GM12878 (cell line): ENCODE measurements at regions not wholly inside any gene's neighbourhood (a gene's known extent, or its start where the extent isn't known, plus 50 kb on each side); places are given as distances from the start of the nearest gene placed in this dataset.

ENCODE experiments used
- ATAC-seq: fragments of 200-7000 bp; cut with Tn5 transposase; 3 replicates; pipeline ENCODE4 v1.9.1; 2020; ENCODE audit warnings: mild to moderate bottlenecking, moderate library complexity
- BruUV-seq: library from RNA; stranded (reverse); fragments of 400-500 nt; replicated peaks from 2 replicates; lab custom pipeline; 2021; lab: Mats Ljungman, UMichigan
- CTCF ChIA-PET: fragments of 300-600 bp; sonication (Branson Sonifier 250); formaldehyde crosslinking; extraction: SDS; loops from one replicate; lab custom pipeline; 2021; ENCODE audit warnings: inconsistent platforms; lab: Yijun Ruan, JAX
- POLR2A ChIA-PET: fragments of 350-600 bp; formaldehyde crosslinking; extraction: SDS; loops from one replicate; lab custom pipeline; 2021; ENCODE audit warnings: inconsistent platforms; lab: Charles Lee
- RAD21 ChIA-PET: fragments of 300-600 bp; sonication (Branson Sonifier 250); formaldehyde crosslinking; loops from one replicate; lab custom pipeline; 2023; ENCODE audit warnings: antibody characterized with exemption; ENCODE audit not compliant: unreplicated experiment; lab: Charles Lee
- SMC1A ChIA-PET: fragments of 300-600 bp; sonication (Branson Sonifier 250); formaldehyde crosslinking; loops from one replicate; lab custom pipeline; 2023; ENCODE audit not compliant: unreplicated experiment, uncharacterized antibody; lab: Charles Lee
- DNase-seq: peaks from one replicate; pipeline ENCODE4 v3.0.0-alpha.2; 2011; ENCODE audit warnings: low read depth, low spot score
- FAIRE-seq: peaks from 3 replicates; lab custom pipeline; 2011; peaks lifted over from hg19 to GRCh38; lab: Jason Lieb, UNC
- H2AFZ ChIP-seq: 2 replicates; pipeline ENCODE4 v1.6.0; 2011; ENCODE audit warnings: low read depth, low read length, control low read depth; ENCODE audit not compliant: control insufficient read depth
- H3K27ac ChIP-seq: 2 replicates; pipeline ENCODE4 v1.5.1; 2011; ENCODE audit warnings: control low read depth; ENCODE audit not compliant: control insufficient read depth, insufficient read depth
- H3K27me3 ChIP-seq, 2 experiments: replicated peaks in 1 of 2; 2 replicates each; pipeline versions ENCODE4 v1.6.0 to v1.6.1; 2011; ENCODE audit warnings: low read length in 1 of 2; ENCODE audit not compliant: control insufficient read depth in 2 of 2, insufficient read depth in 2 of 2
- H3K36me3 ChIP-seq, 2 experiments: 2 replicates each; pipeline ENCODE4 v1.5.1; 2011; ENCODE audit warnings: low read length in 1 of 2; ENCODE audit not compliant: control insufficient read depth in 2 of 2, insufficient read depth in 2 of 2
- H3K4me1 ChIP-seq: 2 replicates; pipeline ENCODE4 v1.6.1; 2011; ENCODE audit warnings: mild to moderate bottlenecking, low read length, moderate library complexity, mixed read lengths; ENCODE audit not compliant: control insufficient read depth, insufficient read depth
- H3K4me2 ChIP-seq: 2 replicates; pipeline ENCODE4 v1.6.0; 2011; ENCODE audit warnings: control low read depth; ENCODE audit not compliant: control insufficient read depth, insufficient read depth
- H3K4me3 ChIP-seq: fragments of 200-600 bp; sonication (generic); 2 replicates; pipeline ENCODE4 v1.5.1; 2016
- H3K79me2 ChIP-seq: 2 replicates; pipeline ENCODE4 v1.6.0; 2011; ENCODE audit warnings: low read length; ENCODE audit not compliant: control insufficient read depth, insufficient read depth
- H3K9ac ChIP-seq: 2 replicates; pipeline ENCODE4 v1.8.0; 2011; ENCODE audit warnings: low read length, control low read depth, mixed read lengths; ENCODE audit not compliant: control insufficient read depth, insufficient read depth
- H3K9me3 ChIP-seq: replicated peaks from 3 replicates; pipeline ENCODE4 v1.5.1; 2011; ENCODE audit warnings: mild to moderate bottlenecking, low read length; ENCODE audit not compliant: control insufficient read depth, insufficient read depth
- H4K20me1 ChIP-seq: 2 replicates; pipeline ENCODE4 v1.6.0; 2011; ENCODE audit not compliant: control insufficient read depth, insufficient read depth
- CREB1 ChIP-seq: IDR thresholded peaks from 2 replicates; pipeline ENCODE4 v1.6.1; 2012; ENCODE audit warnings: low read depth, mild to moderate bottlenecking, inconsistent platforms
- HCFC1 ChIP-seq: fragments of 150-350 bp; IDR thresholded peaks from 2 replicates; pipeline ENCODE4 v1.6.1; 2014; ENCODE audit warnings: low read length
- IKZF1 ChIP-seq: fragments of 450-650 bp; conservative IDR thresholded peaks from 2 replicates; pipeline ENCODE4 v1.6.1; 2017; ENCODE audit warnings: antibody characterized with exemption, mild to moderate bottlenecking
- POLR2AphosphoS5 ChIP-seq: IDR thresholded peaks from 2 replicates; pipeline ENCODE4 v1.6.1; 2011; ENCODE audit warnings: mild to moderate bottlenecking, low read length, inconsistent platforms
- POU2F2 ChIP-seq: IDR thresholded peaks from 3 replicates; pipeline ENCODE4 v1.6.1; 2011; ENCODE audit warnings: low read depth, mild to moderate bottlenecking, low read length, borderline replicate concordance
- RELA ChIP-seq: fragments of 450-650 bp; IDR thresholded peaks from 2 replicates; pipeline ENCODE4 v1.8.0; 2014; ENCODE audit warnings: borderline replicate concordance; ENCODE audit not compliant: partially characterized antibody
- RFX5 ChIP-seq: IDR thresholded peaks from 2 replicates; pipeline ENCODE4 v1.6.1; 2011; ENCODE audit warnings: low read depth, low read length, improper control_type of control experiment
- ZNF622 ChIP-seq: fragments of 450-650 bp; IDR thresholded peaks from 2 replicates; pipeline ENCODE4 v1.6.1; 2017; ENCODE audit warnings: mild to moderate bottlenecking, inconsistent platforms
- ZSCAN29 ChIP-seq: fragments of 450-650 bp; IDR thresholded peaks from 2 replicates; pipeline ENCODE4 v1.6.1; 2017; ENCODE audit warnings: mild to moderate bottlenecking, moderate library complexity
- WGBS: methylation state at CpG from one replicate; pipeline ENCODE4 v1.1.6; 2016; ENCODE audit warnings: low lambda C conversion rate; ENCODE audit not compliant: insufficient replicate concordance, insufficient coverage; ENCODE audit errors: missing lambda C conversion rate; 5-methylcytosine and 5-hydroxymethylcytosine counted together
- in situ Hi-C: fragments of 300-500 bp; cut with MboI; formaldehyde crosslinking; loops from 9 replicates; pipeline ENCODE4 v1.14.3; 2018; ENCODE audit warnings: mixed read lengths
- intact Hi-C: fragments of 100-400 bp; cut with micrococcal nuclease; formaldehyde crosslinking; loops from one replicate; pipeline ENCODE4 v1.14.2; 2022; ENCODE audit not compliant: unreplicated experiment
- TF ChIP-seq, protein P1 (sequence below): IDR thresholded peaks from 2 replicates; pipeline ENCODE4 v1.6.1; 2012; ENCODE audit warnings: low read depth, low read length, improper control_type of control experiment
- TF ChIP-seq, protein P2 (sequence below): fragments of 150-350 bp; IDR thresholded peaks from 2 replicates; pipeline ENCODE4 v1.6.1; 2016; ENCODE audit warnings: low read depth, low read length
- TF ChIP-seq, protein P3 (sequence below), 3 experiments: IDR thresholded peaks in 2 of 3; conservative IDR thresholded peaks in 1 of 3; 2 replicates each; pipeline ENCODE4 v1.5.1; 2011; ENCODE audit warnings: low read depth in 3 of 3, low read length in 3 of 3, mild to moderate bottlenecking in 3 of 3, control low read depth in 2 of 3, moderate library complexity in 2 of 3, inconsistent platforms in 1 of 3, mixed read lengths in 1 of 3; ENCODE audit not compliant: control insufficient read depth in 2 of 3, insufficient read depth in 1 of 3; ENCODE audit errors: extremely low read depth in 1 of 3
- TF ChIP-seq, protein P4 (sequence below): IDR thresholded peaks from 2 replicates; pipeline ENCODE4 v1.6.1; 2011; ENCODE audit warnings: low read depth, low read length, improper control_type of control experiment, borderline replicate concordance
- TF ChIP-seq, protein P5 (sequence below): IDR thresholded peaks from 2 replicates; pipeline ENCODE4 v1.6.1; 2011; ENCODE audit warnings: borderline replicate concordance, low read depth, mild to moderate bottlenecking, moderate library complexity, mixed read lengths, low read length; ENCODE audit not compliant: insufficient read depth; ENCODE audit errors: extremely low read length
- TF ChIP-seq, protein P6 (sequence below): fragments of 150-350 bp; IDR thresholded peaks from 2 replicates; pipeline ENCODE4 v1.6.1; 2014; ENCODE audit warnings: mild to moderate bottlenecking, low read depth, low read length

DNA sequence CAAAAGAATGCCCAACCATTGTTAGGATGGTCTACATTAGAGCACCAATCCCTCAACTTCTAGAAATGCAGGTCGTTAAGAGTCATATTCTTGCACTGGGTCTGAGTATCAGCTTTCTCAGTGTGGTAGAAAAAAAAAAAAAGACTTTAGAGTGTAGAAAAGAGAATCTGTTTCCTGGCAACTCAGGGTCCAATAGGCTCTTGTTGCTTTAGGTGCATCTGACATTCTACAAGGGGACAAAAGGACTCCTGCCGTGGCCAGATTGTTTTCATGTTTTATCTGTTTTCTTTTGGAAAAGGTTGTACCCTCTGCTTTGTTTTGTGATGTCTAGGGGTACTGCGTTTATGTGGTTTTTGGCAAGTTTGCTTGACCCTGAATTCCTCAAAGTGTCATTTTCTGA lies 105.4 kb upstream of the KCNK2 start:
- intact Hi-C loops = no loop called here
- H3K4me3 ChIP-seq = no peak overlapping the region
- no peak overlapping the region for H3K9ac ChIP-seq
- in situ Hi-C loops = no loop called here
- FAIRE-seq (no peak), ATAC-seq (no peak), DNase-seq (no peak)
- ChIA-PET RAD21 (no interaction called here), POLR2A (no interaction called here), SMC1A (interaction anchor here (1.2 kb wide), 1 partner anchor 10 kb away, joined by 3 read pairs; no protein-coding TSS in a partner anchor), CTCF (interaction anchor here (0.9 kb wide), 1 partner anchor 13 kb away, joined by 4 read pairs; no protein-coding TSS in a partner anchor)
- 2% methylated on average over 3 of the region's 3 CpGs for WGBS
- H3K36me3 ChIP-seq = no peaks in the 10 kb centered on the region
- no peaks in the 10 kb centered on the region for H3K79me2 ChIP-seq
- H2AFZ ChIP-seq = no peak overlapping the region
- no peak overlapping the region for H3K4me2 ChIP-seq
- no TSS peak for BruUV-seq
- H3K9me3 ChIP-seq = no peaks in the 10 kb centered on the region
- no peaks in the 10 kb centered on the region; a peak in 1 of 4 replicates for H3K27me3 ChIP-seq
- no peaks in the 10 kb centered on the region for H4K20me1 ChIP-seq
- H3K27ac ChIP-seq = no peak overlapping the region
- no peaks in the 10 kb centered on the region for H3K4me1 ChIP-seq
- TF ChIP-seq, protein P1, sequence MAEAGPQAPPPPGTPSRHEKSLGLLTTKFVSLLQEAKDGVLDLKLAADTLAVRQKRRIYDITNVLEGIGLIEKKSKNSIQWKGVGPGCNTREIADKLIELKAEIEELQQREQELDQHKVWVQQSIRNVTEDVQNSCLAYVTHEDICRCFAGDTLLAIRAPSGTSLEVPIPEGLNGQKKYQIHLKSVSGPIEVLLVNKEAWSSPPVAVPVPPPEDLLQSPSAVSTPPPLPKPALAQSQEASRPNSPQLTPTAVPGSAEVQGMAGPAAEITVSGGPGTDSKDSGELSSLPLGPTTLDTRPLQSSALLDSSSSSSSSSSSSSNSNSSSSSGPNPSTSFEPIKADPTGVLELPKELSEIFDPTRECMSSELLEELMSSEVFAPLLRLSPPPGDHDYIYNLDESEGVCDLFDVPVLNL = no peak
- no peak for TF ChIP-seq ZNF622
- TF ChIP-seq HCFC1 = no peak
- TF ChIP-seq RELA = no peak
- TF ChIP-seq ZSCAN29 = no peak
- no peak for TF ChIP-seq POLR2AphosphoS5
- no peak for TF ChIP-seq IKZF1
- no peak for TF ChIP-seq CREB1
- TF ChIP-seq, protein P2, sequence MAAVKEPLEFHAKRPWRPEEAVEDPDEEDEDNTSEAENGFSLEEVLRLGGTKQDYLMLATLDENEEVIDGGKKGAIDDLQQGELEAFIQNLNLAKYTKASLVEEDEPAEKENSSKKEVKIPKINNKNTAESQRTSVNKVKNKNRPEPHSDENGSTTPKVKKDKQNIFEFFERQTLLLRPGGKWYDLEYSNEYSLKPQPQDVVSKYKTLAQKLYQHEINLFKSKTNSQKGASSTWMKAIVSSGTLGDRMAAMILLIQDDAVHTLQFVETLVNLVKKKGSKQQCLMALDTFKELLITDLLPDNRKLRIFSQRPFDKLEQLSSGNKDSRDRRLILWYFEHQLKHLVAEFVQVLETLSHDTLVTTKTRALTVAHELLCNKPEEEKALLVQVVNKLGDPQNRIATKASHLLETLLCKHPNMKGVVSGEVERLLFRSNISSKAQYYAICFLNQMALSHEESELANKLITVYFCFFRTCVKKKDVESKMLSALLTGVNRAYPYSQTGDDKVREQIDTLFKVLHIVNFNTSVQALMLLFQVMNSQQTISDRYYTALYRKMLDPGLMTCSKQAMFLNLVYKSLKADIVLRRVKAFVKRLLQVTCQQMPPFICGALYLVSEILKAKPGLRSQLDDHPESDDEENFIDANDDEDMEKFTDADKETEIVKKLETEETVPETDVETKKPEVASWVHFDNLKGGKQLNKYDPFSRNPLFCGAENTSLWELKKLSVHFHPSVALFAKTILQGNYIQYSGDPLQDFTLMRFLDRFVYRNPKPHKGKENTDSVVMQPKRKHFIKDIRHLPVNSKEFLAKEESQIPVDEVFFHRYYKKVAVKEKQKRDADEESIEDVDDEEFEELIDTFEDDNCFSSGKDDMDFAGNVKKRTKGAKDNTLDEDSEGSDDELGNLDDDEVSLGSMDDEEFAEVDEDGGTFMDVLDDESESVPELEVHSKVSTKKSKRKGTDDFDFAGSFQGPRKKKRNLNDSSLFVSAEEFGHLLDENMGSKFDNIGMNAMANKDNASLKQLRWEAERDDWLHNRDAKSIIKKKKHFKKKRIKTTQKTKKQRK = no peak
- TF ChIP-seq, protein P3, sequence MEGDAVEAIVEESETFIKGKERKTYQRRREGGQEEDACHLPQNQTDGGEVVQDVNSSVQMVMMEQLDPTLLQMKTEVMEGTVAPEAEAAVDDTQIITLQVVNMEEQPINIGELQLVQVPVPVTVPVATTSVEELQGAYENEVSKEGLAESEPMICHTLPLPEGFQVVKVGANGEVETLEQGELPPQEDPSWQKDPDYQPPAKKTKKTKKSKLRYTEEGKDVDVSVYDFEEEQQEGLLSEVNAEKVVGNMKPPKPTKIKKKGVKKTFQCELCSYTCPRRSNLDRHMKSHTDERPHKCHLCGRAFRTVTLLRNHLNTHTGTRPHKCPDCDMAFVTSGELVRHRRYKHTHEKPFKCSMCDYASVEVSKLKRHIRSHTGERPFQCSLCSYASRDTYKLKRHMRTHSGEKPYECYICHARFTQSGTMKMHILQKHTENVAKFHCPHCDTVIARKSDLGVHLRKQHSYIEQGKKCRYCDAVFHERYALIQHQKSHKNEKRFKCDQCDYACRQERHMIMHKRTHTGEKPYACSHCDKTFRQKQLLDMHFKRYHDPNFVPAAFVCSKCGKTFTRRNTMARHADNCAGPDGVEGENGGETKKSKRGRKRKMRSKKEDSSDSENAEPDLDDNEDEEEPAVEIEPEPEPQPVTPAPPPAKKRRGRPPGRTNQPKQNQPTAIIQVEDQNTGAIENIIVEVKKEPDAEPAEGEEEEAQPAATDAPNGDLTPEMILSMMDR (IDR thresholded peaks at IDR 0.05 in 2 of 3, conservative IDR thresholded peaks at IDR 0.05 in 1 of 3; ENCODE audit: control insufficient read depth in 2 of 3, extremely low read depth in 1 of 3, insufficient read depth in 1 of 3, low read depth in 3 of 3, low read length in 3 of 3) = no peak
- TF ChIP-seq POU2F2 = no peak
- TF ChIP-seq, protein P4, sequence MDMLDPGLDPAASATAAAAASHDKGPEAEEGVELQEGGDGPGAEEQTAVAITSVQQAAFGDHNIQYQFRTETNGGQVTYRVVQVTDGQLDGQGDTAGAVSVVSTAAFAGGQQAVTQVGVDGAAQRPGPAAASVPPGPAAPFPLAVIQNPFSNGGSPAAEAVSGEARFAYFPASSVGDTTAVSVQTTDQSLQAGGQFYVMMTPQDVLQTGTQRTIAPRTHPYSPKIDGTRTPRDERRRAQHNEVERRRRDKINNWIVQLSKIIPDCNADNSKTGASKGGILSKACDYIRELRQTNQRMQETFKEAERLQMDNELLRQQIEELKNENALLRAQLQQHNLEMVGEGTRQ = no peak
- TF ChIP-seq, protein P5, sequence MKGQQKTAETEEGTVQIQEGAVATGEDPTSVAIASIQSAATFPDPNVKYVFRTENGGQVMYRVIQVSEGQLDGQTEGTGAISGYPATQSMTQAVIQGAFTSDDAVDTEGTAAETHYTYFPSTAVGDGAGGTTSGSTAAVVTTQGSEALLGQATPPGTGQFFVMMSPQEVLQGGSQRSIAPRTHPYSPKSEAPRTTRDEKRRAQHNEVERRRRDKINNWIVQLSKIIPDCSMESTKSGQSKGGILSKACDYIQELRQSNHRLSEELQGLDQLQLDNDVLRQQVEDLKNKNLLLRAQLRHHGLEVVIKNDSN = no peak
- TF ChIP-seq, protein P6, sequence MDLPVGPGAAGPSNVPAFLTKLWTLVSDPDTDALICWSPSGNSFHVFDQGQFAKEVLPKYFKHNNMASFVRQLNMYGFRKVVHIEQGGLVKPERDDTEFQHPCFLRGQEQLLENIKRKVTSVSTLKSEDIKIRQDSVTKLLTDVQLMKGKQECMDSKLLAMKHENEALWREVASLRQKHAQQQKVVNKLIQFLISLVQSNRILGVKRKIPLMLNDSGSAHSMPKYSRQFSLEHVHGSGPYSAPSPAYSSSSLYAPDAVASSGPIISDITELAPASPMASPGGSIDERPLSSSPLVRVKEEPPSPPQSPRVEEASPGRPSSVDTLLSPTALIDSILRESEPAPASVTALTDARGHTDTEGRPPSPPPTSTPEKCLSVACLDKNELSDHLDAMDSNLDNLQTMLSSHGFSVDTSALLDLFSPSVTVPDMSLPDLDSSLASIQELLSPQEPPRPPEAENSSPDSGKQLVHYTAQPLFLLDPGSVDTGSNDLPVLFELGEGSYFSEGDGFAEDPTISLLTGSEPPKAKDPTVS = no peak
- TF ChIP-seq RFX5 = no peak
